Neural crest cell (in vitro differentiated cells): ENCODE measurements at regions not wholly inside any gene's neighbourhood (a gene's known extent, or its start where the extent isn't known, plus 50 kb on each side); places are given as distances from the start of the nearest gene placed in this dataset.

ENCODE experiments used
- DNase-seq: peaks from one replicate; pipeline ENCODE4 v3.0.0; 2021; ENCODE audit warnings: low read depth, mixed read lengths, low spot score
- H3K27ac Mint-ChIP-seq: one replicate; pipeline ENCODE4 v1.8.0; 2021; ENCODE audit warnings: mild to moderate bottlenecking, mixed read lengths; ENCODE audit not compliant: unreplicated experiment
- H3K27me3 Mint-ChIP-seq: 2 replicates; pipeline ENCODE4 v1.8.0; 2021; ENCODE audit warnings: low read depth, mild to moderate bottlenecking, mixed read lengths
- H3K36me3 Mint-ChIP-seq: 2 replicates; pipeline ENCODE4 v1.8.0; 2021; ENCODE audit warnings: low read depth, mild to moderate bottlenecking, mixed read lengths
- H3K4me1 Mint-ChIP-seq: 2 replicates; pipeline ENCODE4 v1.8.0; 2021; ENCODE audit warnings: mixed read lengths
- H3K4me3 Mint-ChIP-seq: one replicate; pipeline ENCODE4 v1.8.0; 2021; ENCODE audit warnings: mild to moderate bottlenecking, mixed read lengths
- H3K9me3 Mint-ChIP-seq: 2 replicates; pipeline ENCODE4 v1.8.0; 2021; ENCODE audit warnings: mixed read lengths
- TF ChIP-seq, protein P1 (sequence below): fragments of 200-600 bp; sonication (generic); conservative IDR thresholded peaks from 2 replicates; pipeline ENCODE4 v1.5.0; 2021; ENCODE audit warnings: antibody characterized with exemption, mild to moderate bottlenecking

DNA sequence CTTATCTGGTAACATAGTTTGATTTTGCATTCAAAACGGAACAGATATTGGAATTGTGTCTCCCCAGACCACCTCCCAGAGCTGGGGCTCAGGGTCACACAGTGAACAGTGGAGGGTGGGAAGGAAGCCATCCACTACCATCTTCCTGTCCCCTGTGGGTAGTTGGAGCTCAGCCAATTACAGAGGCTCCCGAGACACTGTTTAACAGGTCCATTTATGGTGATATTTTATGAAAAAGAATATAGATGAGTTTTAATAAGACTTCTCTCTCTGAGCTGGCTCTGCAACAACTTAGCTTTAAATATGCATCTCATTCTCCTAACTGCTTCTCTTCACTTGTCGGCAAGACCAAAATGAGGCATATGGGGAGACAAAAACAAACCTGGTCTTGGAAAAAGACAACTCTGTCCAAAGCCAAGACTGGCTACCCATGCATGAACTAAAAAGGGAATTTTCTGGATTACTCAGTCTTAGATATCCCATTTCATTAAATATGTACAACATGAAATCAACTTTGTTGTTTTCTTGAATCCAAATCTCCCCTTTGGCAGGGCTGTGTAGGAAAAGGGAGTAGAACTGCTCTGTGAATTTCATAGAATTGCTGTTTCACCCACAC lies 83.8 kb upstream of the HOXC13 start:
- H3K9me3 Mint-ChIP-seq = no peaks in the 10 kb centered on the region
- H3K4me3 Mint-ChIP-seq = no peak overlapping the region
- TF ChIP-seq, protein P1, sequence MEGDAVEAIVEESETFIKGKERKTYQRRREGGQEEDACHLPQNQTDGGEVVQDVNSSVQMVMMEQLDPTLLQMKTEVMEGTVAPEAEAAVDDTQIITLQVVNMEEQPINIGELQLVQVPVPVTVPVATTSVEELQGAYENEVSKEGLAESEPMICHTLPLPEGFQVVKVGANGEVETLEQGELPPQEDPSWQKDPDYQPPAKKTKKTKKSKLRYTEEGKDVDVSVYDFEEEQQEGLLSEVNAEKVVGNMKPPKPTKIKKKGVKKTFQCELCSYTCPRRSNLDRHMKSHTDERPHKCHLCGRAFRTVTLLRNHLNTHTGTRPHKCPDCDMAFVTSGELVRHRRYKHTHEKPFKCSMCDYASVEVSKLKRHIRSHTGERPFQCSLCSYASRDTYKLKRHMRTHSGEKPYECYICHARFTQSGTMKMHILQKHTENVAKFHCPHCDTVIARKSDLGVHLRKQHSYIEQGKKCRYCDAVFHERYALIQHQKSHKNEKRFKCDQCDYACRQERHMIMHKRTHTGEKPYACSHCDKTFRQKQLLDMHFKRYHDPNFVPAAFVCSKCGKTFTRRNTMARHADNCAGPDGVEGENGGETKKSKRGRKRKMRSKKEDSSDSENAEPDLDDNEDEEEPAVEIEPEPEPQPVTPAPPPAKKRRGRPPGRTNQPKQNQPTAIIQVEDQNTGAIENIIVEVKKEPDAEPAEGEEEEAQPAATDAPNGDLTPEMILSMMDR = no peak
- no peak for DNase-seq
- H3K27ac Mint-ChIP-seq = no peak overlapping the region
- peaks cover 76% of the 10 kb centered on the region for H3K27me3 Mint-ChIP-seq
- no peaks in the 10 kb centered on the region for H3K36me3 Mint-ChIP-seq
- no peaks in the 10 kb centered on the region for H3K4me1 Mint-ChIP-seq

DNA sequence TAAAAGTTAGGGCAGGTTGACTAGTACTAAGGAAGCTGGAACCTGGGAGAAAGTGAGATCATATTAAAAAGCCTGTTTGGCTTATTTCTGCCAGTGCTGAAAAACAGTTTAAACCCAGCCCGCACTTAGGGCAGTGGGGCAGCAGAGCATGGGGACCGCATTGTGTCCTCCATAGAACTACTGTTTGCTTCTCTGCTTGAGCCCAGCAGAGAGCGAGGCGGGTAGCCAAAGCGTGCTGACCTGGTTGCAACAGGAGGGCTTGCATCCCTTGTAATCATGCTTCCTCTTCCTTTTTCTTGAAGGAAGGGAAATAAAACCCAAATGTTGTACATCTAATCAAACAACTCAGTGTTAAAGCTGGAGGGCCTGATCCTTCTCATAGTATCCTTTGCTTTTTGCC lies 82.5 kb upstream of the HOXC13 start:
- TF ChIP-seq, protein P1 = no peak
- Mint-ChIP-seq H3K9me3 (no peaks in the 10 kb centered on the region), H3K27ac (no peak overlapping the region), H3K4me3 (no peak overlapping the region), H3K36me3 (no peaks in the 10 kb centered on the region), H3K27me3 (peaks cover 63% of the 10 kb centered on the region), H3K4me1 (no peaks in the 10 kb centered on the region)
- DNase-seq = no peak

DNA sequence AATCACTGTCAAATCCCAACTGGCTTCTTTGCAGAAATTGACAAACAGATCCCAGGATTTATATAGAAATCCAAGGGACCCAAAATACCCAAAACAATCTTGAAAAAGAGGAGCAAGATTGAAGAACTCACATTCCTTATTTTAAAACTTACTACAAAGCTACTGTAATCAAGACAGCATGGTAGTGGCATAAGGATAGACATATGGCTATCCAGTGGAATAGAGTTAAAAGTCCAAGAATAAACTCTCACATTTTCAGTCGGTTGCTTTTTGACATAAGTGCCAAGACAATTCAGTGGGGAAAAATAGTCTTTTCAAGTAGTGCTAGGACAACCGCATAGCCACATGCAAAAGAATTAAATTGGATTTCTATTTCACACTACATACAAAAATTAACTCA lies 81.0 kb upstream of the HOXC13 start:
- H3K27me3 Mint-ChIP-seq = peaks cover 52% of the 10 kb centered on the region

GRCh38 chr12:53860426-53861345 lies 77.9 kb upstream of the HOXC13 start:
- no peak overlapping the region for H3K4me3 Mint-ChIP-seq
- TF ChIP-seq, protein P1 = no peak
- no peak for DNase-seq
- peaks cover 28% of the 10 kb centered on the region for H3K27me3 Mint-ChIP-seq
- no peak overlapping the region for H3K27ac Mint-ChIP-seq
- no peaks in the 10 kb centered on the region for H3K4me1 Mint-ChIP-seq
- no peaks in the 10 kb centered on the region for H3K36me3 Mint-ChIP-seq
- H3K9me3 Mint-ChIP-seq = no peaks in the 10 kb centered on the region

More for the DNA sequence above, 81.0 kb upstream of the HOXC13 start:
- H3K27ac Mint-ChIP-seq = no peak overlapping the region
- TF ChIP-seq, protein P1 = no peak
- no peaks in the 10 kb centered on the region for H3K4me1 Mint-ChIP-seq
- H3K9me3 Mint-ChIP-seq = no peaks in the 10 kb centered on the region
- H3K36me3 Mint-ChIP-seq = no peaks in the 10 kb centered on the region
- no peak overlapping the region for H3K4me3 Mint-ChIP-seq
- no peak for DNase-seq

DNA sequence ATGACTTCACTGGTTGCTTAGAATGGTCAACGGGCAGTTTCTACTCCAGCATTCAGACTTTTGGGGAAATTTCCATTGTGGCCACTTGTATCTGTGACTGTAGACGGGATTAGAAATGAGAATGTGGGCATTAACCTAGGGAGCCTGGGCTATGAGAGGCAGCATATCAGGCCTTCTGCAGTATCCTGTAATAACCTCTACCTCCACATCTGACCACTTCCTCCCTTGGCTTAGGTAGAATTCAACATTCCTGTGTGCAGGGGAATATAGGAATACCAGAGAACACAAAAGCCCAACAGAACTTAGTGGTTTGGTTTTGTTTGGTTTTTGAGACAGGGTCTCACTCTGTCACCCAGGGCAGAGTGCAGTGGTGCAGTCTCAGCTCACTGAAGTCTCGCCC lies 76.4 kb upstream of the HOXC13 start:
- TF ChIP-seq, protein P1 = no peak
- H3K27me3 Mint-ChIP-seq = peaks cover 16% of the 10 kb centered on the region
- H3K4me3 Mint-ChIP-seq = no peak overlapping the region
- no peaks in the 10 kb centered on the region for H3K36me3 Mint-ChIP-seq
- H3K27ac Mint-ChIP-seq = no peak overlapping the region
- no peaks in the 10 kb centered on the region for H3K4me1 Mint-ChIP-seq
- no peaks in the 10 kb centered on the region for H3K9me3 Mint-ChIP-seq
- DNase-seq = no peak
